ENCODE measurements at regions not wholly inside any gene's neighbourhood (a gene's known extent, or its start where the extent isn't known, plus 50 kb on each side); places are given as distances from the start of the nearest gene placed in this dataset.

DNA sequence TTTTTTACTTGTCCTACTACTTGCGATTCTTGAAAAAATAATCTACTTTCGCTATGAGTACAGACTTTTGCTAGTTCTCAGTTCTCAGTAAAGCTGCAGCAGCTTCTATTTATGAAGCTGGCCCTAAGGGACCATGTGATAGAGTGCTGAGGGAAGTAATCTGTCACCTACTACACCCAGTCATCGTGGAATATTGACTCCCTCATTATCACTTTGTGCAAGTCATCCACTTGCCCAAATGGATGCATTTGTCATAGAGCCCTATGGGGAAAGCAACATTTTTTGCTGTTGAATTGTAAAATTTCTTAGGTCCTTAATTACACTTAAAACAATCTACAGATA is 1919.8 kb downstream of the SUCLG1 start:
- TF ChIP-seq, protein P1, sequence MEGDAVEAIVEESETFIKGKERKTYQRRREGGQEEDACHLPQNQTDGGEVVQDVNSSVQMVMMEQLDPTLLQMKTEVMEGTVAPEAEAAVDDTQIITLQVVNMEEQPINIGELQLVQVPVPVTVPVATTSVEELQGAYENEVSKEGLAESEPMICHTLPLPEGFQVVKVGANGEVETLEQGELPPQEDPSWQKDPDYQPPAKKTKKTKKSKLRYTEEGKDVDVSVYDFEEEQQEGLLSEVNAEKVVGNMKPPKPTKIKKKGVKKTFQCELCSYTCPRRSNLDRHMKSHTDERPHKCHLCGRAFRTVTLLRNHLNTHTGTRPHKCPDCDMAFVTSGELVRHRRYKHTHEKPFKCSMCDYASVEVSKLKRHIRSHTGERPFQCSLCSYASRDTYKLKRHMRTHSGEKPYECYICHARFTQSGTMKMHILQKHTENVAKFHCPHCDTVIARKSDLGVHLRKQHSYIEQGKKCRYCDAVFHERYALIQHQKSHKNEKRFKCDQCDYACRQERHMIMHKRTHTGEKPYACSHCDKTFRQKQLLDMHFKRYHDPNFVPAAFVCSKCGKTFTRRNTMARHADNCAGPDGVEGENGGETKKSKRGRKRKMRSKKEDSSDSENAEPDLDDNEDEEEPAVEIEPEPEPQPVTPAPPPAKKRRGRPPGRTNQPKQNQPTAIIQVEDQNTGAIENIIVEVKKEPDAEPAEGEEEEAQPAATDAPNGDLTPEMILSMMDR (IDR thresholded peaks at IDR 0.05) = no peak
- no peak for TF ChIP-seq RNF2 (IDR thresholded peaks at IDR 0.05; ENCODE audit: borderline replicate concordance, low read depth)
- TF ChIP-seq, protein P2, sequence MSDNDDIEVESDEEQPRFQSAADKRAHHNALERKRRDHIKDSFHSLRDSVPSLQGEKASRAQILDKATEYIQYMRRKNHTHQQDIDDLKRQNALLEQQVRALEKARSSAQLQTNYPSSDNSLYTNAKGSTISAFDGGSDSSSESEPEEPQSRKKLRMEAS (IDR thresholded peaks at IDR 0.05) = no peak
- no peak for TF ChIP-seq CEBPB (IDR thresholded peaks at IDR 0.05)
- no peak for TF ChIP-seq MAFK (IDR thresholded peaks at IDR 0.05; ENCODE audit: partially characterized antibody)
- no peak for TF ChIP-seq POLR2A (IDR thresholded peaks at IDR 0.05; ENCODE audit: low read length)
- TF ChIP-seq, protein P3, sequence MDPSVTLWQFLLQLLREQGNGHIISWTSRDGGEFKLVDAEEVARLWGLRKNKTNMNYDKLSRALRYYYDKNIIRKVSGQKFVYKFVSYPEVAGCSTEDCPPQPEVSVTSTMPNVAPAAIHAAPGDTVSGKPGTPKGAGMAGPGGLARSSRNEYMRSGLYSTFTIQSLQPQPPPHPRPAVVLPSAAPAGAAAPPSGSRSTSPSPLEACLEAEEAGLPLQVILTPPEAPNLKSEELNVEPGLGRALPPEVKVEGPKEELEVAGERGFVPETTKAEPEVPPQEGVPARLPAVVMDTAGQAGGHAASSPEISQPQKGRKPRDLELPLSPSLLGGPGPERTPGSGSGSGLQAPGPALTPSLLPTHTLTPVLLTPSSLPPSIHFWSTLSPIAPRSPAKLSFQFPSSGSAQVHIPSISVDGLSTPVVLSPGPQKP (IDR thresholded peaks at IDR 0.05; ENCODE audit: low read depth, low read length) = no peak
- TF ChIP-seq RAD21 (conservative IDR thresholded peaks at IDR 0.05 in 1 of 2, IDR thresholded peaks at IDR 0.05 in 1 of 2) = no peak
- TF ChIP-seq EP300 (IDR thresholded peaks at IDR 0.05) = no peak
- TF ChIP-seq MAZ (IDR thresholded peaks at IDR 0.05; ENCODE audit: borderline replicate concordance, low read depth, low read length) = no peak
- no peak for TF ChIP-seq NR3C1 (IDR thresholded peaks at IDR 0.05)
- TF ChIP-seq SMC3 (IDR thresholded peaks at IDR 0.05) = no peak
